ENCODE measurements at regions not wholly inside any gene's neighbourhood (a gene's known extent, or its start where the extent isn't known, plus 50 kb on each side); places are given as distances from the start of the nearest gene placed in this dataset.

DNA sequence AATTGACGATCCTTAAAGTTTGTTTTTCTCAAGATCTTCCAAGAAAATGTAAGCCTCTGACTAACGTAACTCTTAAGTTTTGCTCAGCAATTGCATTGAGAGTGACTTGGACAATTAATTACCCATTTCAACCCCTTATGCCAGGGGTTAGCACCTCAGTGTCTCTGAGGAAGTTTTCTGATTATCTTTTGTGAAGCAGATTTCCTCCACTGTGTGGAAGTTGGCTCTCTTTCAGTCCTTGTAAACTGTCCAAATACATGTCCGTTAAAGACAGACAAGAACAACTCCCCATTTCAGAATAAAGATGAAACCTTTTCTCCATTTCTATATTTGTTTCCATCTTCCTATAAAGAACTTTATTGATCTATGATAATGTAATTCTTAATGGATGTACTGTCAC, 296.4 kb upstream of the FMN2 start:
- no peak for TF ChIP-seq POLR2AphosphoS5 (IDR thresholded peaks at IDR 0.05)
- TF ChIP-seq POLR2A (IDR thresholded peaks at IDR 0.05) = no peak
- no peak for TF ChIP-seq EP300 (IDR thresholded peaks at IDR 0.05)
- TF ChIP-seq, protein P1, sequence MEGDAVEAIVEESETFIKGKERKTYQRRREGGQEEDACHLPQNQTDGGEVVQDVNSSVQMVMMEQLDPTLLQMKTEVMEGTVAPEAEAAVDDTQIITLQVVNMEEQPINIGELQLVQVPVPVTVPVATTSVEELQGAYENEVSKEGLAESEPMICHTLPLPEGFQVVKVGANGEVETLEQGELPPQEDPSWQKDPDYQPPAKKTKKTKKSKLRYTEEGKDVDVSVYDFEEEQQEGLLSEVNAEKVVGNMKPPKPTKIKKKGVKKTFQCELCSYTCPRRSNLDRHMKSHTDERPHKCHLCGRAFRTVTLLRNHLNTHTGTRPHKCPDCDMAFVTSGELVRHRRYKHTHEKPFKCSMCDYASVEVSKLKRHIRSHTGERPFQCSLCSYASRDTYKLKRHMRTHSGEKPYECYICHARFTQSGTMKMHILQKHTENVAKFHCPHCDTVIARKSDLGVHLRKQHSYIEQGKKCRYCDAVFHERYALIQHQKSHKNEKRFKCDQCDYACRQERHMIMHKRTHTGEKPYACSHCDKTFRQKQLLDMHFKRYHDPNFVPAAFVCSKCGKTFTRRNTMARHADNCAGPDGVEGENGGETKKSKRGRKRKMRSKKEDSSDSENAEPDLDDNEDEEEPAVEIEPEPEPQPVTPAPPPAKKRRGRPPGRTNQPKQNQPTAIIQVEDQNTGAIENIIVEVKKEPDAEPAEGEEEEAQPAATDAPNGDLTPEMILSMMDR (IDR thresholded peaks at IDR 0.05) = no peak
- 55% methylated on average over 3 of the region's 3 CpGs for WGBS
- no peak overlapping the region for H3K27ac ChIP-seq

DNA sequence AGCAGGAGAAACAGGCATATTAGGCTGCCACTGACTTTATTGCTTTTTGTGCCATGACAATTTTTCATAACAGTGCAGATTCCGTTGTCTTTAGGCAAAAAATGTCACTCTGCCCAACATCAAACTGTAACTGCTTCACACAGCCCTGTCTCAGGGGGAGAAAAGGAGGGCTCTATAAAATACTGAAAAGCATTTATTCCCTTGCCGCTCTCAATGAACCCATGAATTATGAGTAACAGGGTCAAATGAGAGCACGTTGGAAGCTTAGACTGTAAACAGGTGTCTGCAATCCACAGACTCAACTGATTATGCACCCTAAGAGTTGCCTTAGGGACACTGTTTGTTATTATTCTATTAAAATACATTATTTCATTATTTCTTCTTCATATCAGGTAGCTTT, 292.1 kb upstream of the FMN2 start:
- H3K27ac ChIP-seq = no peak overlapping the region
- TF ChIP-seq POLR2AphosphoS5 (IDR thresholded peaks at IDR 0.05) = no peak
- no peak for TF ChIP-seq POLR2A (IDR thresholded peaks at IDR 0.05)
- TF ChIP-seq, protein P1 (IDR thresholded peaks at IDR 0.05) = no peak
- no peak for TF ChIP-seq EP300 (IDR thresholded peaks at IDR 0.05)
- H3K4me1 ChIP-seq = no peaks in the 10 kb centered on the region
- no peaks in the 10 kb centered on the region for H3K27me3 ChIP-seq
- no peak for DNase-seq (ENCODE audit: low spot score in 2 of 2)
- no peaks in the 10 kb centered on the region for H3K9me3 ChIP-seq
- no peaks in the 10 kb centered on the region for H3K36me3 ChIP-seq
- WGBS = 69% methylated on average over 3 of the region's 3 CpGs
- no peak overlapping the region for H3K4me3 ChIP-seq

More for the DNA sequence above, 296.4 kb upstream of the FMN2 start:
- no peaks in the 10 kb centered on the region for H3K9me3 ChIP-seq
- no peak overlapping the region for H3K4me3 ChIP-seq
- no peaks in the 10 kb centered on the region for H3K36me3 ChIP-seq
- no peaks in the 10 kb centered on the region for H3K4me1 ChIP-seq
- H3K27me3 ChIP-seq = no peaks in the 10 kb centered on the region
- no peak for DNase-seq (ENCODE audit: low spot score in 2 of 2)

DNA sequence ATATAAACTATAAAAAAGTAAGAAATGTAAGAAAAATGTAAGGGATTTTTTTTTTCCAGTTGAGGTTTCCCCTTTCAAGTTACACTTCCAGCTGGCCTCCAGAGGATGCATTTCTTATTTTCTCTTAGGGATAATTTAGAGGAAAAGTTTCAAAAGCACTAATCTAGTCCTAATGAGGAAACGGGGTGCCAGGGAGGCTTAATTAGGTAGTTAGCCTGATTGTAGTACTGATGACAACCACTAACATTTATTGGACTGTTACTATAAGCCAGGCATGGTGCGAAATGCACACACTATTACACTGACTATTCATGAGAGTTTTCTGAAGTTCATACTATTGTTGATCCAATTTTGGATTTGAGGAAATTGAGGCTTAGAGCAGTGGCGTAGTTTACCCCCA, 290.8 kb upstream of the FMN2 start:
- DNase-seq (ENCODE audit: low spot score in 2 of 2) = no peak
- WGBS = 84% methylated on average over 3 of the region's 3 CpGs
- Histone ChIP-seq H3K4me3 (no peak overlapping the region), H3K4me1 (no peaks in the 10 kb centered on the region), H3K27ac (no peak overlapping the region), H3K36me3 (no peaks in the 10 kb centered on the region), H3K27me3 (no peaks in the 10 kb centered on the region), H3K9me3 (no peaks in the 10 kb centered on the region)
- TF ChIP-seq, protein P1 (IDR thresholded peaks at IDR 0.05) = no peak
- TF ChIP-seq POLR2AphosphoS5 (IDR thresholded peaks at IDR 0.05) = no peak
- no peak for TF ChIP-seq POLR2A (IDR thresholded peaks at IDR 0.05)
- TF ChIP-seq EP300 (IDR thresholded peaks at IDR 0.05) = no peak

DNA sequence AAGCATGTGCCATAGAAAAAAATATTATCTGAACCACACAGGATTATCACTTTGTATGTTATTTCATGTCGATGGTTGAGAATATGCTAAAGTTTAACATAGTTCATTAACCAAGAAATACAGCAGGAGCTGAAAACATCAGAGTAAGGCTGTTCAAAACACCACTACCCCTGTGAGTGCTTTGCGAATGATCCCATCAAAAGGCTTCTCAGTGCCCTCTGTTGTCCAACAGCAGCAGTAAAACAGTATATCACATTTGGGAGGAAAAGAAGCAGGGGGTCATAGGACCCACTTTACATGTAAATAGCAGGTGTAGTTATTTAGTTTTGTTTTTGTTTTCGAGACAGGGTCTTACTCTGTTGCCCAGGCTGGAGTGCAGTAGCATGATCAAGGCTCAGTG, 289.4 kb upstream of the FMN2 start:
- Histone ChIP-seq H3K36me3 (no peaks in the 10 kb centered on the region), H3K4me3 (no peak overlapping the region), H3K9me3 (no peaks in the 10 kb centered on the region), H3K4me1 (no peaks in the 10 kb centered on the region), H3K27me3 (no peaks in the 10 kb centered on the region), H3K27ac (no peak overlapping the region)
- DNase-seq (ENCODE audit: low spot score in 2 of 2) = no peak
- 88% methylated on average over 3 of the region's 3 CpGs for WGBS
- no peak for TF ChIP-seq POLR2AphosphoS5 (IDR thresholded peaks at IDR 0.05)
- no peak for TF ChIP-seq POLR2A (IDR thresholded peaks at IDR 0.05)
- TF ChIP-seq, protein P1 (IDR thresholded peaks at IDR 0.05) = no peak
- no peak for TF ChIP-seq EP300 (IDR thresholded peaks at IDR 0.05)

GRCh38 chr1:239803781-239804180, 287.9 kb upstream of the FMN2 start:
- no peaks in the 10 kb centered on the region for H3K27me3 ChIP-seq
- H3K9me3 ChIP-seq = no peaks in the 10 kb centered on the region
- WGBS = 31% methylated on average over 6 of the region's 6 CpGs
- H3K4me3 ChIP-seq = no peak overlapping the region
- DNase-seq (ENCODE audit: low spot score in 2 of 2) = no peak
- no peak for TF ChIP-seq POLR2AphosphoS5 (IDR thresholded peaks at IDR 0.05)
- TF ChIP-seq POLR2A (IDR thresholded peaks at IDR 0.05) = no peak
- TF ChIP-seq, protein P1 (IDR thresholded peaks at IDR 0.05) = no peak
- TF ChIP-seq EP300 (IDR thresholded peaks at IDR 0.05) = no peak
- H3K27ac ChIP-seq = no peak overlapping the region
- no peaks in the 10 kb centered on the region for H3K36me3 ChIP-seq
- no peaks in the 10 kb centered on the region for H3K4me1 ChIP-seq

All from suprapubic skin (tissue), 4 donors.